Bone marrow (tissue), 2 donors: ENCODE measurements at regions not wholly inside any gene's neighbourhood (a gene's known extent, or its start where the extent isn't known, plus 50 kb on each side); places are given as distances from the start of the nearest gene placed in this dataset.
"Not testable (repeated sequence)": the region's sequence is repeated elsewhere in the genome, so short reads cannot be mapped to it uniquely, and the experiment has no call there.

Experiments used
- DNase-seq, 2 donors: peaks; one replicate each; lab custom pipeline; 2025; lab: John Stamatoyannopoulos, UW

GRCh38 chr5:60445427-60445826 lies 254.5 kb downstream of the DEPDC1B start:
- no peak for DNase-seq

GRCh38 chr5:60444661-60445360 lies 255.2 kb downstream of the DEPDC1B start:
- no peak for DNase-seq

GRCh38 chr5:60439552-60439951 lies 260.4 kb downstream of the DEPDC1B start:
- DNase-seq = no peak

- no peak for DNase-seq
These were observed 262.7 kb downstream of the DEPDC1B start for GRCh38 chr5:60437308-60437707.

- no peak for DNase-seq
These were observed 263.4 kb downstream of the DEPDC1B start for GRCh38 chr5:60436518-60436917.

- no peak for DNase-seq
These were observed 264.2 kb downstream of the DEPDC1B start for GRCh38 chr5:60435808-60436207.

- DNase-seq = not testable (repeated sequence)
These were observed 273.8 kb downstream of the DEPDC1B start for GRCh38 chr5:60426189-60426588.

- not testable (repeated sequence) for DNase-seq
These were observed 279.2 kb downstream of the DEPDC1B start for GRCh38 chr5:60420773-60421172.

- DNase-seq = no peak
These were observed 282.3 kb downstream of the DEPDC1B start for GRCh38 chr5:60417500-60418181.

- no peak for DNase-seq
These were observed 284.5 kb downstream of the DEPDC1B start for GRCh38 chr5:60415443-60415842.

GRCh38 chr5:60410427-60410826 lies 289.5 kb downstream of the DEPDC1B start:
- no peak for DNase-seq

GRCh38 chr5:60404171-60404570 lies 295.8 kb downstream of the DEPDC1B start:
- no peak for DNase-seq

- no peak for DNase-seq
These were observed 296.5 kb downstream of the DEPDC1B start for GRCh38 chr5:60403343-60404006.

GRCh38 chr5:60402161-60402785 lies 297.7 kb downstream of the DEPDC1B start:
- DNase-seq = no peak

GRCh38 chr5:60401526-60401925 lies 298.4 kb downstream of the DEPDC1B start:
- DNase-seq = no peak

- no peak for DNase-seq
These were observed 300.5 kb downstream of the DEPDC1B start for GRCh38 chr5:60399507-60399906.

GRCh38 chr5:60395712-60396329 lies 304.1 kb downstream of the DEPDC1B start:
- no peak for DNase-seq

- no peak for DNase-seq
These were observed 312.9 kb downstream of the DEPDC1B start for GRCh38 chr5:60387051-60387440.

GRCh38 chr5:60386436-60387050 lies 313.4 kb downstream of the DEPDC1B start:
- no peak for DNase-seq

GRCh38 chr5:60382716-60383115 lies 317.2 kb downstream of the DEPDC1B start:
- DNase-seq = peak in 1 of 2 donors; percentile 27

- DNase-seq = no peak
These were observed 320.1 kb downstream of the DEPDC1B start for GRCh38 chr5:60379907-60380306.

- no peak for DNase-seq
These were observed 322.1 kb downstream of the DEPDC1B start for GRCh38 chr5:60377826-60378225.
